ENCODE measurements at regions not wholly inside any gene's neighbourhood (a gene's known extent, or its start where the extent isn't known, plus 50 kb on each side); places are given as distances from the start of the nearest gene placed in this dataset.
A peak's percentile ranks its signal among the peaks of the same experiment; 100 is the strongest.
"Not testable (repeated sequence)": the region's sequence is repeated elsewhere in the genome, so short reads cannot be mapped to it uniquely, and the experiment has no call there.

DNA sequence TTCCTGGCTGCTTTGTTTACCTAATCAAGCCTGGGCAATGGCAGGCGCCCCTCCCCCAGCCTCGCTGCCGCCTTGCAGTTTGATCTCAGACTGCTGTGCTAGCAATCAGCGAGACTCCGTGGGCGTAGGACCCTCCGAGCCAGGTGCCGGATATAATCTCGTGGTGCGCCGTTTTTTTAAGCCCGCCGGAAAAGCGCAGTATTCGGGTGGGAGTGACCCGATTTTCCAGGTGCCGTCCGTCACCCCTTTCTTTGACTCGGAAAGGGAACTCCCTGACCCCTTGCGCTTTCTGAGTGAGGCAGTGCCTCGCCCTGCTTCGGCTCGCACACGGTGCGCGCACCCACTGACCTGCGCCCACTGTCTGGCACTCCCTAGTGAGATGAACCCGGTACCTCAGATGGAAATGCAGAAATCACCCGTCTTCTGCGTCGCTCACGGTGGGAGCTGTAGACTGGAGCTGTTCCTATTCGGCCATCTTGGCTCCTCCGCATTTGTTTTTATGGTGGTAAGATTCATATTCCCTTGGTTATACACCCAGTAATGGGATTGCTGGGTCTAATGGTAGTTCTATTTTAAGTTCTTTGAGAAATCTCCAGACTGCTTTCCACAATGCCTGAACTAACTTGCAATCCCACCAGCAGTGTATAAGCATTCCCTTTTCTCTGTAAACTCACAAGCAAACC, 652.1 kb upstream of the LRFN5 start:
- DNase-seq (ENCODE audit: extremely low read depth, low read depth) = not testable (repeated sequence)

- no peak for DNase-seq (ENCODE audit: extremely low read depth, low read depth)
Observed at GRCh38 chr14:40944521-40944920, 662.2 kb upstream of the LRFN5 start.

- no peak for DNase-seq (ENCODE audit: extremely low read depth, low read depth)
Observed at GRCh38 chr14:40936861-40937260, 669.8 kb upstream of the LRFN5 start.

GRCh38 chr14:40920380-40920779, 686.3 kb upstream of the LRFN5 start:
- DNase-seq (ENCODE audit: extremely low read depth, low read depth) = no peak

- no peak for DNase-seq (ENCODE audit: extremely low read depth, low read depth)
Observed at GRCh38 chr14:40911141-40911540, 695.5 kb upstream of the LRFN5 start.

- DNase-seq (ENCODE audit: extremely low read depth, low read depth) = no peak
Observed at GRCh38 chr14:40909906-40910305, 696.8 kb upstream of the LRFN5 start.

- DNase-seq (ENCODE audit: extremely low read depth, low read depth) = no peak
Observed at GRCh38 chr14:40903709-40904108, 703.0 kb upstream of the LRFN5 start.

GRCh38 chr14:40899435-40899834, 707.2 kb upstream of the LRFN5 start:
- no peak for DNase-seq (ENCODE audit: extremely low read depth, low read depth)

- no peak for DNase-seq (ENCODE audit: extremely low read depth, low read depth)
Observed at GRCh38 chr14:40894846-40895245, 711.8 kb upstream of the LRFN5 start.

DNA sequence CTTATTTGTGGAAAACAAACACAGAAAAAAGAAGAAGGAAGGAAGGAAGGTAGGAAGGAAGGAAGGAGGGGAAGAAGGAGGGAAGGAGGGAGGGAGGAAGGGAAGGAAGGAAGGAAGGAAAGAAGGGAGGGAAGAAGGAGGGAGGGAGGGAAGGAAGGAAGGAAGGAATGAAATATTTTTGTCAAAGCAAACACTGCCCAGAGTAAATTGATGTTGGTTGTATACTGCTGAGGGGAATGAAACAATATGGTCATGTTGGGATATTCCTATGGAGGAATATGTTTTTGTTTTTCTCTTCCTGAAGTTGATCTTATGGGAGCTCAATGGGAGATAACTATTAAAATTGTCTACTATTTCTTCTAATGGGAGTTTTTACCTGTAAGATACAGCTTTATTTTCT, 717.5 kb upstream of the LRFN5 start:
- DNase-seq (ENCODE audit: extremely low read depth, low read depth) = no peak

GRCh38 chr14:40887912-40888311, 718.8 kb upstream of the LRFN5 start:
- no peak for DNase-seq (ENCODE audit: extremely low read depth, low read depth)

DNA sequence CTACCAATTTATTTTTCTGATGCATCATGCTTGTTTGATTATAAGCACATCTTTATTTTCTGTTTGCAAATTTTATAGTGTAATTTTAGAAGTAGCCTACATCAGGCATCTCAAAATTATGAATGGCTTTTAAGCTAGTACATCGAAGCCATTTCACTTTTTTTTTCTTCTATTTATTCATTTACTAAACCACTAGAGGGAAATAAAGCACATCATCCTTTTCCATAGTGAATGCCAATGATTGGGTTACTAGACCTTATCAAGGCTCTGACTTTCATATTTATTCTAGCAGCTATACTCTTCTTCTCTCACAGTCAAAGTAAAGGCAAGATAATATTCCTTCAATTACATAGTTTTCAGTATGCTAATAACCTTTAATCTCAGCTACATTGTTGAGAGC, 736.4 kb upstream of the LRFN5 start:
- DNase-seq (ENCODE audit: extremely low read depth, low read depth) = no peak

DNA sequence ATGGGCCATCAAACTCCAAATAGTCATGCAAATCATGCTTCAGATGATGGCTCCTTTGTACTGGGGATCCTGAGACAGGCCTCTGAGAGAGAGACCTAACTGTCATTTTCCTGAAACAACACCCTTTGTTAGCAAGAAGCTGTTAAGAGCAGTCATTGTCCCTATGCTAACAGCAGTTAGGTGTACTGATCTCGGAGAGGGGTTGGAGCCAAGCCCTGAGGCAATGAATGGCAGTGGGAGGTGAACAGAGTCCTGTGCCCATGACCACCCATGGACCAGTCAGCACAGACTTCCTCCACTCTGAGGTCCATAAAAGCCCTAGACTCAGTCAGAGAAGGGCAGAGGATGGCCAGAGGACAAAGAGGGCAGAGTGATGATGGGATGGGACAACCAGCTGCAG, 747.6 kb upstream of the LRFN5 start:
- DNase-seq (ENCODE audit: extremely low read depth, low read depth) = no peak

DNA sequence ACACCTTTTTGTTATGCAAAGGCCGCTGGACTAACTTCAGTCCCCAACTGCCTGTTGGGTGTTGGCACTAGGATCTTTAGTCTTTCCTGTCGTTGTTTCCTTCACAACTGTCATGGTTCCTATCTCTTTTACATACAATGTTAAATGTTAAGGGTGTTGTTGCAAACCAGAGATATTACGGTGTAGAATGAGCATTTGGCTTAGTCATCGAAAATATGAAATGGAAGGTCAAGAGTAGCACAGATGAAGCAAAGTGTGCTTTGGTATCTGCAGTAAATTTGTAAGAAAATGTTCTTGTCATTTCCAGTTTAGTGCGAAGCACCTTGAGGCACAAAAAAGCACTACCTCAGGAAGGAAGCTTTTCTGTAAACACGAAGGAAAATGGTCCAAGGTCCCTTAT, 751.3 kb upstream of the LRFN5 start:
- DNase-seq (ENCODE audit: extremely low read depth, low read depth) = no peak

DNA sequence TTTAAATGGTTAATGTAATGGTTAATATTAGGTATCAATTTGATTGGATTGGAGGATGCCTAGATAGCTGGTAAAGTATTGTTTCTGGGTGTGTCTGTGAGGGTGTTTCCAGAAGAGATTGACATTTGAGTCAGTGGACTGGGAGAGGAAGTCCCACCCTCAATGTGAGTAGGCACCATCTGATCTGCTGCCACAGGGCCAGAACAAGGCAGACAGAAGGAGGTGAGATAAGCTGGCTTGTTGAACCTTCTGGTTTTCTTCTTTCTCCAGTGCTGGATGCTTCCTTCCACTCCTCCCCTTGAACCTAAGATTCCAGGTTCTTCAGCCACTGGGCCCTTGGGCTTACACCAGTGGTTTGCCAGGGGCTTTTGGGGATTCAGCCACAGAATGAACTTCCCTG, 756.5 kb upstream of the LRFN5 start:
- no peak for DNase-seq (ENCODE audit: extremely low read depth, low read depth)

DNA sequence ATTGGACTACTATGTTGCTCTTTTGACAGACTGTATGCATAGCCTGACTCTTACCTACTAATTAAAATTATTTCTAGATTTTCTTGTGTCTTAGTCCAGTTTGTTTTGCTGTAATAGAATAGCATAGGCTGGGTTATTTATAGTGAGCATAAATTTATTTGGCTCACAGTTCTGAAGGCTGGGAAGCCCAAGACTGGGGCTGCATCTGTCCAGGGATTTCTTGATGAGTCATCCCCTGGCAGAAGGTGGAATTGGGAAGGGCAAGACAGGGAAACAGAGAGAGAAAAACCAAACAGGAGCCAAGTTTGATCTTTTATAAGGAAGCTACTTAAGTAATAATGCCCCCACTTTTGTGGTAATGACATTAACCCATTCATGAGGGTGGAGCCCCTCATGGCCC, 759.2 kb upstream of the LRFN5 start:
- no peak for DNase-seq (ENCODE audit: extremely low read depth, low read depth)

DNA sequence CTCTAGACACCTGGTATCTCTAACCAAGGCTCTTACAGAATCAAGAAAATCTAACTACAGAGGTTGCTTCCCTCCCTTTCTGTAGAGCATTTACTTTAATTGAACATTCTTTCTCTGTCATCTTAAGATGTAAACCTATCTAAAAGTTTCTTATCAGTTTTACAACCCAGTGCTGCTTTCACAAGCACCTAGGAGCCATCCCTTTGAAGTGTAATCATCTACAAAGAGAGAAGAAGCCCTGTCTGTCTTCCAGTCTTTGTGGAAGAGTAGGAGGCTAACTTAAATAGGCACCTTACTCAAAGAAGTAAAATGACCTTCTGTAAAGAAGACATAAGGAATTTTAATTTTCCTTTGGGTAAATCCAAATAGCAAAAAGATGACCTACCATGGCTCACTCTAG, 763.9 kb upstream of the LRFN5 start:
- DNase-seq (ENCODE audit: extremely low read depth, low read depth) = no peak

GRCh38 chr14:40841886-40842285, 764.8 kb upstream of the LRFN5 start:
- DNase-seq (ENCODE audit: extremely low read depth, low read depth) = no peak

- no peak for DNase-seq (ENCODE audit: extremely low read depth, low read depth)
Observed at GRCh38 chr14:40838601-40839000, 768.1 kb upstream of the LRFN5 start.

GRCh38 chr14:40806471-40806870, 800.2 kb upstream of the LRFN5 start:
- no peak for DNase-seq (ENCODE audit: extremely low read depth, low read depth)

DNA sequence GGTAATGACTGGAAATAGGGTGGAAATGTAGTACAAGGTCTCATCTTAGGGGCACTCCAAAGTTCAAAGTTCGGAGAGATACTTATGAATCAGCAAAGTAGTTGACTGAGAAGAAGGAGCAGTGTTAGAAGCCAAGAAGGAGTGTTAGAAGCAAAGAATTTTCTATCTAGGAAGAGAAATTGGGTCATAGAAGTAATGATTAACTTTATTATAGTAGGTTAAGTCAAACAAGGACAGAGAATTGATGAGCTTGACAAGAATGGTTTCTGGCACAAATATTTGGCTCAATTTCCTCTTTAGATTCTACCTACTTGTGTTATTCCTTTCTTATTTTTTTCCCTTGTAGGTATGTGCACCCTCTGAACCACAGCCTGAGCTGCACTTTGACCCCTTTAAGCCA, 810.5 kb upstream of the LRFN5 start:
- no peak for DNase-seq (ENCODE audit: extremely low read depth, low read depth)

DNA sequence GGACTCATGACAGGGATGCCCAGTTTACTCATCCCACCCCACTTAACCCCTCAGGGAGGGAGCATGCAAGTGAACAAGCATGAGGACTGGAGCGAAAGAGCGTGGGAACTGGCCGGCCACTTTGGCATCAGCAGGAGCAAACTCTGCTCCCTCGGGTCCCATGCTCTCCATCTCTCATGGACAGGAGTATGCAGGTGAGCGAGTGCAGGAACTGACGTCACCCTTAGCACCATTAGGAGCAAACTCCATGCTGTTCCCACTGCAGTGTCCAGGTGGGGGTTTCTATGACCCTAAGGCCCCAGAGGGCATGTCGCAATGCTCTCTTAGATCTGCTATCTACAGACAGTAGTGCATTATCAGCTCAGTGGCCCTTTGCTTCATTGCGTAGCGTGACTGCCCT, 821.8 kb upstream of the LRFN5 start:
- no peak for DNase-seq (ENCODE audit: extremely low read depth, low read depth)

- DNase-seq (ENCODE audit: extremely low read depth, low read depth) = peak; percentile 2
Observed at GRCh38 chr14:40762685-40763084, 844.0 kb upstream of the LRFN5 start.

Measured in NCI-H460 (cell line).